Stomach (tissue), 4 donors: ENCODE measurements at regions not wholly inside any gene's neighbourhood (a gene's known extent, or its start where the extent isn't known, plus 50 kb on each side); places are given as distances from the start of the nearest gene placed in this dataset.

Source experiments
- CTCF ChIP-seq, 7 experiments: fragments of 450-650 bp in 4 of 7; fragments of 200-600 bp in 3 of 7; sonication (generic) in 3 of 7; IDR thresholded peaks; one replicate each; pipeline ENCODE4 v1.5.1; 2016 to 2019; ENCODE audit warnings: antibody characterized with exemption in 7 of 7, control low read depth in 2 of 7, mild to moderate bottlenecking in 1 of 7
- EP300 ChIP-seq: sonication (generic); formaldehyde crosslinking; IDR thresholded peaks from one replicate; pipeline ENCODE4 v1.6.1; 2017; ENCODE audit warnings: antibody characterized with exemption
- POLR2A ChIP-seq, 4 donors: fragments of 450-650 bp; IDR thresholded peaks; one replicate each; pipeline ENCODE4 v1.6.1; 2016; ENCODE audit warnings: antibody characterized with exemption in 4 of 4, control low read depth in 2 of 4, mild to moderate bottlenecking in 1 of 4, moderate library complexity in 1 of 4

- TF ChIP-seq CTCF (IDR thresholded peaks at IDR 0.05) (no peak), EP300 (no peak), POLR2A (IDR thresholded peaks at IDR 0.05) (no peak)
Observed at GRCh38 chr12:14148489-14149270, 167.3 kb upstream of the GRIN2B start.
